ENCODE measurements at regions not wholly inside any gene's neighbourhood (a gene's known extent, or its start where the extent isn't known, plus 50 kb on each side); places are given as distances from the start of the nearest gene placed in this dataset.
A peak's percentile ranks its signal among the peaks of the same experiment; 100 is the strongest.
"Not testable (repeated sequence)": the region's sequence is repeated elsewhere in the genome, so short reads cannot be mapped to it uniquely, and the experiment has no call there.

DNA sequence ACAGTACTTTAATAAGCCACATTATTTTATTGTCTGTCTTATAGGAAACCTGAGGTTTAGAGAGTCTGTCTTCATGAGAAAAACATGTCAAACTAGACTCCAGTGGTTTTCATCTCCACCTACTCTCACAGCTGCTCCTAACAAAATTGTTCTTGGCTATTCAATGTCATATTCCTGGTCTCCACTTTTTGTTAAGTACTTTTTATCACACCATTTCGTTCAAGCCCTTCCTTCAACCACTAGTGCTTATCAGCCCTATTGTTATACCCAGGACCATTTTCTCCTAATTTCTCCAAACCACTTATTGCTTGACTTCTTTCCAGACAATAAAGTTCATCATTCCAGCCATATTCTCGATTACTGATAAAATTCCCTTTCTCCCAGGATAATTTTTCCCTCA, 1674.3 kb upstream of the AGA start:
- DNase-seq (ENCODE audit: low spot score), result no peak

GRCh38 chr4:179123084-179123483, 1680.8 kb upstream of the AGA start:
- DNase-seq (ENCODE audit: low spot score), result no peak

GRCh38 chr4:179124419-179124818, 1682.2 kb upstream of the AGA start:
- DNase-seq (ENCODE audit: low spot score), result no peak

- no peak for DNase-seq (ENCODE audit: low spot score)
Observed at GRCh38 chr4:179124957-179125356, 1682.7 kb upstream of the AGA start.

GRCh38 chr4:179125870-179126269, 1683.6 kb upstream of the AGA start:
- no peak for DNase-seq (ENCODE audit: low spot score)

DNA sequence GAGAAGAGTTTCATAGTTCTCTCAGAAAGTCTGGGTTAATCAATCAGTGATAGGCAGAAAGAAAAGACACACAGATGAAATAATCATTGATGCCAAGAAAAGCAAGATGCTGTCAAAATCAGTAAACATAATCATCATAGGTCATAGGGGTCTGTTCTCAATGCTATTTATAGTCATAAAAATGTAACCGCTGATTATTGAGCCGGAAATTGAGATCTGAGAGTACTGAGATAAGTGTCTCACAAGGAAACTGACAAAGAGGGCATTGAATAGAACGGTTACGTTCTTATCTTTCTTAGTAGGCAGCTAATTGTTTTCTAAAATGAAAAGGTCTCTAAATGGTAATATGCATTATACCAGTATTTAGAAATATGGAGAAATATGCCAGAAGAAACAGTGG, 1686.1 kb upstream of the AGA start:
- peak; percentile 20 for DNase-seq (ENCODE audit: low spot score)

GRCh38 chr4:179130122-179130714, 1688.0 kb upstream of the AGA start:
- DNase-seq (ENCODE audit: low spot score), result no peak

DNA sequence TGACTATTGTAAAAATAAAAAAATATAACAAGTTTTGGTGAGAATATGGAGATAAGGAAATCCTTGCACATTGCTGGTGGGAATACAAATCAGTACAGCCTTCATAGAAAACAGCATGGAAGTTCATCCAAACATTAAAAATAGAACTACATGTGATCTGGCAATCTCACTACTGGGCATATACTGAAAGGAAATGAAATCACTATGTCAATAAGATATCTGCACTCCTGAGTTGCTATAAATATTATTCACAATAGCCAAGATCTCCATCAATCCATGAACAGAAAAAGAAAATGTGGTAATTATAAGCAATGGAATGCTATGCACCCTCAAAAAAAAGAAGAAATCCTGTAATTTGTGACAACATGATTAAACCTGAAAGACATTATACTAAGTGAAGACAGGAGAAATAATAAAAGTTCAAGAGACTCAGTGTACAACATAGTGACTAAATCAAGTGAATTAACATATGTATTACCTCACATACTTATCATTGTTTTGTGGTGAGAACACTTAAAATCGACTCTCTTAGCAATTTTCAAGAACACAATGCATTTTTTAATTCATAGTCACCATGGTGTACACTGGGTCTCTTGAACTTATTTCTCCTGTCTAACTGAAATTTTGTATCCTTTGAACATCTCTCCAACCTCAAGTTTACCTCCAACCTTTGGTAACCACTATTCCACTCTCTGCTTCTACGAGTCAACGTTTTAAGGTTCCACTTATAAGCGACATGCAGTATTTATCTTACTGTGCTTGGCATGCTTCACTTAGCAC, 1703.7 kb upstream of the AGA start:
- DNase-seq (ENCODE audit: low spot score), result no peak

GRCh38 chr4:179151770-179152169, 1709.5 kb upstream of the AGA start:
- no peak for DNase-seq (ENCODE audit: low spot score)

DNA sequence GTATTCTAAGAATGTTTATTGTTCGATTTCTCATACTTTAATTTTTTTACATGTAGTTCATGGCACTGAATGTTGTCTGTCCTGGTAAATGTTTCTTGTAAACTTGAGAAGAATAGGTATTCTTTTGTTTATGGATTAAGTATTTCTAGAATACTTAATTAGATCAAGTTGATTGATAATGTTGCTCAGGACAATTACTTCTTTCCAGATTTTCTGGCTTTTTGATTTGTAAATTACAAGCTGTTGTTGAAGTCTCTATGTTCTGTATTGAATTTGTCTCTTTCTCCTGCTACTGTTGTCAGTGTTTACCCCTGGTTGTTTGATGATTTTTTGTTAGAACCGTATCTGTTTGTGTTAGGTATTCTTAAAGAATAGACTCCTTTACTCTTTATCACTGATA, 1720.9 kb upstream of the AGA start:
- DNase-seq (ENCODE audit: low spot score), result no peak

- DNase-seq (ENCODE audit: low spot score), result peak; percentile 17
Observed at GRCh38 chr4:179164267-179164999, 1722.2 kb upstream of the AGA start.

- no peak for DNase-seq (ENCODE audit: low spot score)
Observed at GRCh38 chr4:179165000-179165738, 1722.9 kb upstream of the AGA start.

DNA sequence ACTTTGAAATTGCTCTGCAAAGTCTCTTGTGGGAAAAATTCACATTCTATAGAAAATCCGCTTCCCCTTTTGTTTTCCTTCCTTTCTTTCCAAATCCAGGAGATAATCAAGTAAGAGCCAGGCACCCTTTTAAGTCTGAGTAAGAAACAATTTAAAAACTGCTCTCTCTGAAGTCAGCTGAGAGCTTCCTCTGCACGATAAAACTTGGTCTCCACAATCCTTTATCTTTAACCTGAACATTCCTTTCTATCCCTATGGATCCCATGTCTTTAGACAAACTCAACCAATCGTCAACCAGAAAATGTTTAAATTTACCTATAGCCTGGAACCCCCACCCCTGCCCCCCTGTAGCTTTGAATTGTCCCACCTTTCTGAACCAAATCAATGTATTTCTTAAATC, 1723.6 kb upstream of the AGA start:
- no peak for DNase-seq (ENCODE audit: low spot score)

GRCh38 chr4:179170308-179170707, 1728.1 kb upstream of the AGA start:
- DNase-seq (ENCODE audit: low spot score), result not testable (repeated sequence)

DNA sequence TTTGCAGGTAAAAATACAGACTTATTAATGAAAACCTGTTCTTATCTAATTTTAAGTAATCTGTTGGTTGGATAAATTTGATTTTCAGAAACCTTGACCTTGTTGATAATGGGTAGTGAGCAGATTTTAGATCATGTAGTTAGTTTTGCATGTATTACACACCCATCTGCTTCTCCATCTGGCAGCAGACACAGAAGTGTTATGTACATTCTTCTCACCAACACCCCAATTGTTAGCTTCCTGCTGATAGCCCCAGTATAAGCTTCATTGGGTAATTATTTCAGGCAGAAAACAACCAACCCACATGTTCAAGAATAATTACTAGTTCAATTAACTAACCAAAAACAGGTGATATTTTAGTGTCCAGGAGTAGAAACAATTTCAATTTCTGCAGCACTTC, 1740.5 kb upstream of the AGA start:
- DNase-seq (ENCODE audit: low spot score), result no peak

GRCh38 chr4:179195887-179196286, 1753.7 kb upstream of the AGA start:
- DNase-seq (ENCODE audit: low spot score), result no peak

- no peak for DNase-seq (ENCODE audit: low spot score)
Observed at GRCh38 chr4:179196511-179196910, 1754.3 kb upstream of the AGA start.

GRCh38 chr4:179200681-179201080, 1758.4 kb upstream of the AGA start:
- no peak for DNase-seq (ENCODE audit: low spot score)

GRCh38 chr4:179225594-179225993, 1783.4 kb upstream of the AGA start:
- DNase-seq (ENCODE audit: low spot score), result peak; percentile 16

DNA sequence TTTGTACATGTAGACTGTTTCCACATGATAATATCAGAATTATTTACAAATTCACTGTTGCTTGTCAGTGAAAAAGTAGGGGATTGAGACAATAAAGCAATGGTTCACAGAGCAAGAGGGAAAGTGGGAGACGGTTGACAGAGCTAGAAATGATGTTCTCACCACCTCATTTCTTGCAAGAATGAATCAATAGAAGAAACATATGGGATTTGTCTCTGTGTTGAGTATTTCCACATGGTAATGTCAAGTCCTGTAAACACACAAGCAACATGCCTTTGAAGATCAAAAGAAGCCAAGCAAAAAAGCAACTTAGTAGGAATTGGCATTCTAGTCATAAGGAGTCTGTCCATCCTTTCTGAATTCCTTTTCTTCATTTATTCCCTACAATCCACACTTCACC, 1806.6 kb upstream of the AGA start:
- no peak for DNase-seq (ENCODE audit: low spot score)

- DNase-seq (ENCODE audit: low spot score), result no peak
Observed at GRCh38 chr4:179268791-179269190, 1826.6 kb upstream of the AGA start.

DNA sequence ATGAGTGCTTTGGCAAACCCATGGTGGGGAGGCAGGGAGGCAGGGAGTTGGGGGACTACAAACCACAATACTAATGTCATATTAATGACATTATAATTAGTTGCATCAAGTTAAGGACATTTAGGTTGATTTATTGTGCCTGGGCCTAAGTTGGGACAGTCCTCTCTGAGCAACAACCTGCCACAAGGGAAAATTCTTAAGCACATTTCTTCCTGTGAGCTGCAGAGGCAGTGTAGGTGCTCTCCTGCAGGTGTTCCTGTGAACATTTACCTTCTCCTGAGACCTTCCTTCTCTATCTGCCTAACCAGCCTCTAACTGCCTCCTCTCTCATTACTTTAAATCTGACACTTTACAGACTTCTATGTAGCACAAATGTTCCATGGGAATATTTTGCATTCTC, 1830.0 kb upstream of the AGA start:
- DNase-seq (ENCODE audit: low spot score), result no peak

- no peak for DNase-seq (ENCODE audit: low spot score)
Observed at GRCh38 chr4:179278647-179279046, 1836.4 kb upstream of the AGA start.
